Spleen (tissue), 11 donors: ENCODE measurements at regions not wholly inside any gene's neighbourhood (a gene's known extent, or its start where the extent isn't known, plus 50 kb on each side); places are given as distances from the start of the nearest gene placed in this dataset.

Experiments
- DNase-seq: peaks from one replicate; pipeline ENCODE4 v3.0.0-alpha.2; 2020
- H3K27ac ChIP-seq, 8 donors: fragments of 200-600 bp; sonication (generic) in 7 of 8; 1 replicate in 4 of 8; 2 replicates in 4 of 8; pipeline versions ENCODE4 v1.5.0 to v1.8.0; 2016 to 2021; ENCODE audit warnings: inconsistent platforms in 4 of 8, mild to moderate bottlenecking in 4 of 8, moderate library complexity in 1 of 8
- H3K27me3 ChIP-seq, 7 donors: fragments of 200-600 bp; sonication (generic) in 6 of 7; replicated peaks in 1 of 7; 1 replicate in 4 of 7; 2 replicates in 3 of 7; pipeline versions ENCODE4 v1.5.0 to v1.8.0; 2016 to 2021; ENCODE audit warnings: inconsistent platforms in 3 of 7, mild to moderate bottlenecking in 1 of 7
- H3K36me3 ChIP-seq, 6 donors: fragments of 200-600 bp; sonication (generic) in 5 of 6; 1 replicate in 4 of 6; 2 replicates in 2 of 6; pipeline versions ENCODE4 v1.5.0 to v1.8.0; 2016 to 2021; ENCODE audit warnings: inconsistent platforms in 2 of 6
- H3K4me1 ChIP-seq, 6 donors: fragments of 200-600 bp; sonication (generic) in 5 of 6; 1 replicate in 3 of 6; 2 replicates in 3 of 6; pipeline versions ENCODE4 v1.5.0 to v1.8.0; 2016 to 2021; ENCODE audit warnings: inconsistent platforms in 3 of 6
- H3K4me3 ChIP-seq, 8 donors: fragments of 200-600 bp; sonication (generic) in 7 of 8; 1 replicate in 4 of 8; 2 replicates in 4 of 8; pipeline versions ENCODE4 v1.5.0 to v1.8.0; 2016 to 2021; ENCODE audit warnings: inconsistent platforms in 4 of 8, mild to moderate bottlenecking in 4 of 8, moderate library complexity in 2 of 8
- H3K9me3 ChIP-seq, 8 donors: fragments of 200-600 bp; sonication (generic) in 7 of 8; 1 replicate in 4 of 8; 2 replicates in 4 of 8; pipeline versions ENCODE4 v1.5.0 to v1.8.0; 2016 to 2021; ENCODE audit warnings: inconsistent platforms in 4 of 8
- CTCF ChIP-seq, 11 experiments: fragments of 200-600 bp in 7 of 11; fragments of 450-650 bp in 4 of 11; sonication (generic) in 4 of 11; IDR thresholded peaks in 8 of 11; conservative IDR thresholded peaks in 3 of 11; 1 replicate in 7 of 11; 2 replicates in 4 of 11; pipeline versions ENCODE4 v1.4.0 to v1.8.0; 2016 to 2021; ENCODE audit warnings: antibody characterized with exemption in 11 of 11, inconsistent platforms in 4 of 11, mild to moderate bottlenecking in 1 of 11
- POLR2A ChIP-seq, 3 donors: fragments of 450-650 bp; IDR thresholded peaks; one replicate each; pipeline ENCODE4 v1.5.1; 2017; ENCODE audit warnings: antibody characterized with exemption in 3 of 3, mild to moderate bottlenecking in 1 of 3
- POLR2AphosphoS5 ChIP-seq, 3 donors: sonication (generic); formaldehyde crosslinking; IDR thresholded peaks; one replicate each; pipeline ENCODE4 v1.5.1; 2017; ENCODE audit warnings: antibody characterized with exemption in 3 of 3
- WGBS, 5 donors: extraction: QIAGEN DNeasy Blood & Tissue Kit in 3 of 5; methylation state at CpG; one replicate each; pipeline versions ENCODE4 v1.1.5 to v1.1.7; 2013 to 2018; 5-methylcytosine and 5-hydroxymethylcytosine counted together
- intact Hi-C: fragments of 100-400 bp; cut with DNase I; formaldehyde crosslinking; loops from one replicate; pipeline ENCODE4 v1.15.0; 2023; ENCODE audit warnings: low total_unique reads
- donor health status: healthy with polysubstance abuse.
- donor health status: DM: no; HTN: no; CAD: no; lungs with moderate emphysema.
- donor health status: DM: no; HTN: no; CAD: no.
- donor health status: Bipolar disorder and iron deficiency.
- donor health status: healthy.
- donor health status: DM: no; HTN: no; CAD: no.
- donor health status: DM: yes; HTN: yes; CAD: no.

DNA sequence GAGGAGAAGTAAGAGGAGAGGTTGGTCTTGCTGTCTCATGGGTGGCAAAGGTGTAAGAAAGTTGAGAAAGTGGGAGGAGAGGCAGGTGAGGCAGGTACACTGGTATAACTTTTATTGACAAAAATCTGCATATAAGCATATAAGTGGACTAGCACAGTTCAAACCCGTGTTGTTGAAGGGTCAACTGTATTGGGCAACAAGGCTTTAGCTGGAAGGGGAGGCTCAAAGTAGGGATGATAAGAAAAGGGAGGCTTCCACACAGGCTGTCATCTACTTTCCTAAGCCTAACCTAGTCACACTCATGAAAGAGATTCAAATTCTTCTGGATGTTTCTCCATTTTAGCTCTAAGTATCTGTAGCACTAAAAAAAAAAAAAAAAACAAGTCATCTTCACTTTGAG, 188.1 kb upstream of the SEMA6D start:
- WGBS, 5 donors: 73 to 91% (median 86%) methylated on average over 1 of the region's 1 CpG
- TF ChIP-seq CTCF (IDR thresholded peaks at IDR 0.05 in 8 of 11, conservative IDR thresholded peaks at IDR 0.05 in 3 of 11): no peak
- TF ChIP-seq POLR2AphosphoS5 (IDR thresholded peaks at IDR 0.05): no peak
- no peak for TF ChIP-seq POLR2A (IDR thresholded peaks at IDR 0.05)
- Histone ChIP-seq H3K27ac (no peak overlapping the region), H3K27me3 (no peaks in the 10 kb centered on the region), H3K4me1 (peaks cover 0 to under 1% (median 0%) of the 10 kb centered on the region in 6 donors), H3K36me3 (no peaks in the 10 kb centered on the region), H3K9me3 (no peaks in the 10 kb centered on the region), H3K4me3 (no peak overlapping the region)
- DNase-seq: no peak
- intact Hi-C loops: no loop called here

GRCh38 chr15:47534673-47535072, 182.6 kb upstream of the SEMA6D start:
- intact Hi-C loops: no loop called here
- no peaks in the 10 kb centered on the region for H3K36me3 ChIP-seq
- no peak for TF ChIP-seq POLR2A (IDR thresholded peaks at IDR 0.05)
- TF ChIP-seq CTCF (IDR thresholded peaks at IDR 0.05 in 8 of 11, conservative IDR thresholded peaks at IDR 0.05 in 3 of 11): no peak
- no peak for TF ChIP-seq POLR2AphosphoS5 (IDR thresholded peaks at IDR 0.05)
- DNase-seq: no peak
- no peak overlapping the region for H3K27ac ChIP-seq
- H3K9me3 ChIP-seq: no peaks in the 10 kb centered on the region
- no peaks in the 10 kb centered on the region for H3K27me3 ChIP-seq
- 93 to 100% (median 96%) methylated on average over 2 of the region's 2 CpGs for WGBS, 5 donors
- no peaks in the 10 kb centered on the region for H3K4me1 ChIP-seq
- no peak overlapping the region for H3K4me3 ChIP-seq

- H3K27me3 ChIP-seq: no peaks in the 10 kb centered on the region
- H3K27ac ChIP-seq: no peak overlapping the region
- no peak overlapping the region for H3K4me3 ChIP-seq
- H3K36me3 ChIP-seq: no peaks in the 10 kb centered on the region
- TF ChIP-seq POLR2A (IDR thresholded peaks at IDR 0.05) (no peak), CTCF (IDR thresholded peaks at IDR 0.05 in 8 of 11, conservative IDR thresholded peaks at IDR 0.05 in 3 of 11) (no peak), POLR2AphosphoS5 (IDR thresholded peaks at IDR 0.05) (no peak)
- no peak for DNase-seq
- WGBS, 5 donors: 74 to 91% (median 83%) methylated on average over 2 of the region's 2 CpGs
- H3K4me1 ChIP-seq: no peaks in the 10 kb centered on the region
- intact Hi-C loops: no loop called here
- H3K9me3 ChIP-seq: peaks cover 0 to 10% (median 0%) of the 10 kb centered on the region in 8 donors
Measured at GRCh38 chr15:47541562-47541961, 175.7 kb upstream of the SEMA6D start.

- H3K27me3 ChIP-seq: no peaks in the 10 kb centered on the region
Measured at GRCh38 chr15:47542312-47542989, 174.9 kb upstream of the SEMA6D start.

More at GRCh38 chr15:47542312-47542989, 174.9 kb upstream of the SEMA6D start:
- WGBS, 5 donors: 63 to 83% (median 81%) methylated on average over 2 of the region's 2 CpGs
- Histone ChIP-seq H3K36me3 (no peaks in the 10 kb centered on the region), H3K4me3 (no peak overlapping the region), H3K4me1 (no peaks in the 10 kb centered on the region), H3K9me3 (peaks cover 0 to 10% (median 0%) of the 10 kb centered on the region in 8 donors), H3K27ac (no peak overlapping the region)
- DNase-seq: no peak
- intact Hi-C loops: no loop called here
- no peak for TF ChIP-seq CTCF (IDR thresholded peaks at IDR 0.05 in 8 of 11, conservative IDR thresholded peaks at IDR 0.05 in 3 of 11)
- no peak for TF ChIP-seq POLR2A (IDR thresholded peaks at IDR 0.05)
- no peak for TF ChIP-seq POLR2AphosphoS5 (IDR thresholded peaks at IDR 0.05)
